ENCODE measurements at regions not wholly inside any gene's neighbourhood (a gene's known extent, or its start where the extent isn't known, plus 50 kb on each side); places are given as distances from the start of the nearest gene placed in this dataset.
A peak's percentile ranks its signal among the peaks of the same experiment; 100 is the strongest.

GRCh38 chr14:35222872-35223466 lies 69.2 kb upstream of the PSMA6 start:
- Mint-ChIP-seq H3K27me3 (ENCODE audit: low read depth) (no peaks in the 10 kb centered on the region), H3K4me1 (no peaks in the 10 kb centered on the region), H3K36me3 (ENCODE audit: low read depth) (peaks cover 4% of the 10 kb centered on the region), H3K9me3 (no peaks in the 10 kb centered on the region), H3K4me3 (no peak overlapping the region), H3K27ac (ENCODE audit: unreplicated experiment) (no peak overlapping the region)
- TF ChIP-seq CTCF (conservative IDR thresholded peaks at IDR 0.05) = no peak
- no peak for DNase-seq (ENCODE audit: low read depth, low spot score)

GRCh38 chr14:35223927-35224326 lies 68.3 kb upstream of the PSMA6 start:
- no peak for TF ChIP-seq CTCF (conservative IDR thresholded peaks at IDR 0.05)
- no peak overlapping the region for H3K4me3 Mint-ChIP-seq
- no peak overlapping the region for H3K27ac Mint-ChIP-seq (ENCODE audit: unreplicated experiment)
- H3K36me3 Mint-ChIP-seq (ENCODE audit: low read depth) = peaks cover 6% of the 10 kb centered on the region
- H3K27me3 Mint-ChIP-seq (ENCODE audit: low read depth) = no peaks in the 10 kb centered on the region
- no peaks in the 10 kb centered on the region for H3K9me3 Mint-ChIP-seq
- H3K4me1 Mint-ChIP-seq = no peaks in the 10 kb centered on the region
- no peak for DNase-seq (ENCODE audit: low read depth, low spot score)

GRCh38 chr14:35224615-35225014 lies 67.6 kb upstream of the PSMA6 start:
- Mint-ChIP-seq H3K27me3 (ENCODE audit: low read depth) (no peaks in the 10 kb centered on the region), H3K27ac (ENCODE audit: unreplicated experiment) (no peak overlapping the region), H3K4me3 (no peak overlapping the region), H3K4me1 (peaks cover 3% of the 10 kb centered on the region), H3K36me3 (ENCODE audit: low read depth) (peaks cover 6% of the 10 kb centered on the region), H3K9me3 (no peaks in the 10 kb centered on the region)
- no peak for DNase-seq (ENCODE audit: low read depth, low spot score)
- TF ChIP-seq CTCF (conservative IDR thresholded peaks at IDR 0.05) = no peak

GRCh38 chr14:35229084-35229791 lies 62.9 kb upstream of the PSMA6 start:
- peaks cover 2% of the 10 kb centered on the region for H3K36me3 Mint-ChIP-seq (ENCODE audit: low read depth)
- H3K27ac Mint-ChIP-seq (ENCODE audit: unreplicated experiment) = no peak overlapping the region
- no peak overlapping the region for H3K4me3 Mint-ChIP-seq
- no peak for DNase-seq (ENCODE audit: low read depth, low spot score)
- H3K27me3 Mint-ChIP-seq (ENCODE audit: low read depth) = no peaks in the 10 kb centered on the region
- TF ChIP-seq CTCF (conservative IDR thresholded peaks at IDR 0.05) = peak; percentile 56
- no peaks in the 10 kb centered on the region for H3K9me3 Mint-ChIP-seq
- H3K4me1 Mint-ChIP-seq = peaks cover 6% of the 10 kb centered on the region

GRCh38 chr14:35229792-35230089 lies 62.4 kb upstream of the PSMA6 start:
- H3K4me1 Mint-ChIP-seq = peaks cover 6% of the 10 kb centered on the region
- no peak for TF ChIP-seq CTCF (conservative IDR thresholded peaks at IDR 0.05)
- H3K27ac Mint-ChIP-seq (ENCODE audit: unreplicated experiment) = no peak overlapping the region
- peaks cover 2% of the 10 kb centered on the region for H3K36me3 Mint-ChIP-seq (ENCODE audit: low read depth)
- H3K4me3 Mint-ChIP-seq = no peak overlapping the region
- H3K27me3 Mint-ChIP-seq (ENCODE audit: low read depth) = no peaks in the 10 kb centered on the region
- DNase-seq (ENCODE audit: low read depth, low spot score) = no peak
- H3K9me3 Mint-ChIP-seq = no peaks in the 10 kb centered on the region
